HL-60 (cell line): ENCODE measurements at regions not wholly inside any gene's neighbourhood (a gene's known extent, or its start where the extent isn't known, plus 50 kb on each side); places are given as distances from the start of the nearest gene placed in this dataset.

ENCODE experiments used
- CTCF ChIP-seq: IDR thresholded peaks from one replicate; pipeline ENCODE4 v1.5.1; 2011; ENCODE audit warnings: low read length, control low read depth, inconsistent platforms; ENCODE audit not compliant: insufficient read depth
- GABPA ChIP-seq: IDR thresholded peaks from 2 replicates; pipeline ENCODE4 v1.6.1; 2012; ENCODE audit warnings: low read depth
- POLR2AphosphoS5 ChIP-seq: IDR thresholded peaks from 2 replicates; pipeline ENCODE4 v1.6.1; 2012; ENCODE audit warnings: low read depth
- SPI1 ChIP-seq: IDR thresholded peaks from 2 replicates; pipeline ENCODE4 v1.6.1; 2012; ENCODE audit warnings: low read depth, mild to moderate bottlenecking, borderline replicate concordance
- TF ChIP-seq, protein P1 (sequence below): IDR thresholded peaks from 2 replicates; pipeline ENCODE4 v1.6.1; 2012; ENCODE audit warnings: low read depth; ENCODE audit not compliant: insufficient replicate concordance

DNA sequence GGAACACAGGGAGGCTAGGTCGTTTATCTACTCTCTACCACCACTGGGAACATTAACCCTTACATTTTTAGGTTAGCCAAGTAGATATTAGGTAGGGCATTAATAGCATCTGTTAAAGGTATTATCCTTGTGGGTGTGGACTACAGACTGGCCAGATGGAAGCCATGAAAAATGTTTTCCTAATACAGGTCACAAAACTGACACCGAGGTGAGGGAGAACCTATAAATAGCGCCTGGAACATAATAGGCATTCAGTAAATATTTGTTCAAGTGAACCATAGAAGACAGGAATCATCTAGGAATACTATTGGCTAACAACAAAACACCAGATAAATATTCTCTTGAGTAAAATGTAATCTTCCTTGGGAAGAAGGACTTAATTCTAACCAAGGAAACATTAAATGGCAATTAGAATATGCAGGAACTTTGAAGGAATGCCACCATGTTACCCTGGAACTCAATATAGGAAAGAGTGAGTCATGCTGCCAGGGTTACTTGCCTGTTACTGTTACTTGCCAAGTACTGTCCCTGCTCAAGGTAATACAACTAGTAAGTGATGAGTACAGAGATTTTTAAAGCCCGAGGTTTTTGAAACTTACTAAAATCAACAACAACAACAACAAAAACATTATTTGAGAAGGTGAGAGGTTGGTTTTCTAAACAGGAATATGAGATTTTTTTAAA is 79.0 kb downstream of the SOX3 start:
- no peak for TF ChIP-seq CTCF
- no peak for TF ChIP-seq POLR2AphosphoS5
- TF ChIP-seq, protein P1, sequence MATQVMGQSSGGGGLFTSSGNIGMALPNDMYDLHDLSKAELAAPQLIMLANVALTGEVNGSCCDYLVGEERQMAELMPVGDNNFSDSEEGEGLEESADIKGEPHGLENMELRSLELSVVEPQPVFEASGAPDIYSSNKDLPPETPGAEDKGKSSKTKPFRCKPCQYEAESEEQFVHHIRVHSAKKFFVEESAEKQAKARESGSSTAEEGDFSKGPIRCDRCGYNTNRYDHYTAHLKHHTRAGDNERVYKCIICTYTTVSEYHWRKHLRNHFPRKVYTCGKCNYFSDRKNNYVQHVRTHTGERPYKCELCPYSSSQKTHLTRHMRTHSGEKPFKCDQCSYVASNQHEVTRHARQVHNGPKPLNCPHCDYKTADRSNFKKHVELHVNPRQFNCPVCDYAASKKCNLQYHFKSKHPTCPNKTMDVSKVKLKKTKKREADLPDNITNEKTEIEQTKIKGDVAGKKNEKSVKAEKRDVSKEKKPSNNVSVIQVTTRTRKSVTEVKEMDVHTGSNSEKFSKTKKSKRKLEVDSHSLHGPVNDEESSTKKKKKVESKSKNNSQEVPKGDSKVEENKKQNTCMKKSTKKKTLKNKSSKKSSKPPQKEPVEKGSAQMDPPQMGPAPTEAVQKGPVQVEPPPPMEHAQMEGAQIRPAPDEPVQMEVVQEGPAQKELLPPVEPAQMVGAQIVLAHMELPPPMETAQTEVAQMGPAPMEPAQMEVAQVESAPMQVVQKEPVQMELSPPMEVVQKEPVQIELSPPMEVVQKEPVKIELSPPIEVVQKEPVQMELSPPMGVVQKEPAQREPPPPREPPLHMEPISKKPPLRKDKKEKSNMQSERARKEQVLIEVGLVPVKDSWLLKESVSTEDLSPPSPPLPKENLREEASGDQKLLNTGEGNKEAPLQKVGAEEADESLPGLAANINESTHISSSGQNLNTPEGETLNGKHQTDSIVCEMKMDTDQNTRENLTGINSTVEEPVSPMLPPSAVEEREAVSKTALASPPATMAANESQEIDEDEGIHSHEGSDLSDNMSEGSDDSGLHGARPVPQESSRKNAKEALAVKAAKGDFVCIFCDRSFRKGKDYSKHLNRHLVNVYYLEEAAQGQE = no peak
- no peak for TF ChIP-seq GABPA
- no peak for TF ChIP-seq SPI1
